ENCODE measurements at regions not wholly inside any gene's neighbourhood (a gene's known extent, or its start where the extent isn't known, plus 50 kb on each side); places are given as distances from the start of the nearest gene placed in this dataset.

- TF ChIP-seq CTCF (IDR thresholded peaks at IDR 0.05): no peak
- TF ChIP-seq POLR2AphosphoS5 (IDR thresholded peaks at IDR 0.05): no peak
- no peak for TF ChIP-seq POLR2A (IDR thresholded peaks at IDR 0.05)
Observed at GRCh38 chr3:144877356-144877755, 905.7 kb downstream of the DIPK2A start.
